GM23248 (cell line): ENCODE measurements at regions not wholly inside any gene's neighbourhood (a gene's known extent, or its start where the extent isn't known, plus 50 kb on each side); places are given as distances from the start of the nearest gene placed in this dataset.

Experiments used
- DNase-seq: peaks from one replicate; pipeline ENCODE4 v3.0.0-alpha.2; 2015
- H2AFZ ChIP-seq: fragments of 200-600 bp; sonication (generic); 2 replicates; pipeline ENCODE4 v1.6.1; 2016; ENCODE audit warnings: antibody characterized with exemption
- H3F3A ChIP-seq: fragments of 200-600 bp; sonication (generic); 2 replicates; pipeline ENCODE4 v1.6.1; 2016; ENCODE audit warnings: mild to moderate bottlenecking, antibody characterized with exemption, mixed run types; ENCODE audit not compliant: insufficient read depth
- H3K27ac ChIP-seq: fragments of 200-600 bp; sonication (generic); 2 replicates; pipeline ENCODE4 v1.5.1; 2016; ENCODE audit warnings: mild to moderate bottlenecking
- H3K27me3 ChIP-seq: fragments of 200-600 bp; sonication (generic); replicated peaks from 2 replicates; pipeline ENCODE4 v1.6.1; 2016; ENCODE audit warnings: mild to moderate bottlenecking; ENCODE audit not compliant: insufficient read depth
- H3K36me3 ChIP-seq: fragments of 200-600 bp; sonication (generic); 2 replicates; pipeline ENCODE4 v1.6.1; 2016; ENCODE audit warnings: low read depth, mild to moderate bottlenecking
- H3K4me1 ChIP-seq: fragments of 200-600 bp; sonication (generic); 2 replicates; pipeline ENCODE4 v1.6.1; 2016; ENCODE audit warnings: mild to moderate bottlenecking; ENCODE audit not compliant: insufficient read depth
- H3K4me2 ChIP-seq: fragments of 200-600 bp; sonication (generic); one replicate; pipeline ENCODE4 v1.6.1; 2016; ENCODE audit warnings: mild to moderate bottlenecking; ENCODE audit not compliant: unreplicated experiment
- H3K4me3 ChIP-seq: fragments of 200-600 bp; sonication (generic); 2 replicates; pipeline ENCODE4 v1.5.1; 2016; ENCODE audit warnings: mild to moderate bottlenecking
- H3K79me2 ChIP-seq: fragments of 200-600 bp; sonication (generic); 2 replicates; pipeline ENCODE4 v1.6.1; 2016; ENCODE audit warnings: mild to moderate bottlenecking; ENCODE audit not compliant: insufficient read depth
- H3K9ac ChIP-seq: fragments of 200-600 bp; sonication (generic); 2 replicates; pipeline ENCODE4 v1.6.1; 2016; ENCODE audit warnings: mild to moderate bottlenecking
- H3K9me2 ChIP-seq: fragments of 200-600 bp; sonication (generic); 2 replicates; pipeline ENCODE4 v1.6.1; 2016; ENCODE audit warnings: mixed run types, mild to moderate bottlenecking, moderate library complexity; ENCODE audit not compliant: insufficient read depth
- H3K9me3 ChIP-seq: fragments of 200-600 bp; sonication (generic); one replicate; pipeline ENCODE4 v1.6.1; 2017; ENCODE audit warnings: low read depth
- H4K20me1 ChIP-seq: fragments of 200-600 bp; sonication (generic); 2 replicates; pipeline ENCODE4 v1.6.0; 2016; ENCODE audit not compliant: insufficient read depth
- EZH2 ChIP-seq: fragments of 200-600 bp; sonication (generic); IDR thresholded peaks from 2 replicates; pipeline ENCODE4 v1.6.1; 2018; ENCODE audit warnings: antibody characterized with exemption, mild to moderate bottlenecking; ENCODE audit not compliant: insufficient read depth, poor library complexity, severe bottlenecking
- EZH2phosphoT487 ChIP-seq: fragments of 200-600 bp; sonication (generic); IDR thresholded peaks from 2 replicates; pipeline ENCODE4 v1.6.1; 2018; ENCODE audit warnings: antibody characterized with exemption, moderate library complexity, mild to moderate bottlenecking, low read depth; ENCODE audit not compliant: insufficient read depth
- WGBS, 2 experiments: methylation state at CpG; one replicate each; pipeline ENCODE4 v1.1.6; 2015 to 2017; ENCODE audit warnings: low lambda C conversion rate in 2 of 2, low coverage in 1 of 2; ENCODE audit errors: missing lambda C conversion rate in 2 of 2; 5-methylcytosine and 5-hydroxymethylcytosine counted together
- in situ Hi-C: fragments of 300-500 bp; cut with MboI; formaldehyde crosslinking; loops from 2 replicates; pipeline ENCODE4 v1.15.0; 2020

DNA sequence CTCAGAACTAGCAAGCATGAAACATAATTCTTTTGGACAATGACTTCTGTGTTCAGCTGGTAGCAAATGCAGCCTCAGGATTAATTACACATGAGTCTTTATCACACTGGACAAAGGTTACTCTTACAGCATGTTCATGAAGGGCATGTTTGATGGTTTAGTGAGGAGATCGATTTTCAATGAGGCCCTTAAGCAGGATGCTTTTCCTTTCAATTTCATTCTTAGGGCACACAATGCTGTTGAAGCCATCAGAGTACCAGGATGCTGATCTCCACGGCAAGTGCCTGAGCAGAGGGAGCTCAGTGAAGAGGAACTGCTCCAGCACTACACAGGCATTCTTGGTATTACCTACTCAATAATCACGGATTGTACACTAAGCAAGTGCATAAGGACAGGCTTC is 542.0 kb downstream of the SNAPC1 start:
- Histone ChIP-seq H3K9me3 (no peaks in the 10 kb centered on the region), H3K4me1 (no peaks in the 10 kb centered on the region), H3K9ac (no peak overlapping the region), H3F3A (no peaks in the 10 kb centered on the region), H2AFZ (no peak overlapping the region), H3K4me2 (no peak overlapping the region), H3K27me3 (no peaks in the 10 kb centered on the region), H3K79me2 (no peaks in the 10 kb centered on the region), H3K27ac (no peak overlapping the region), H4K20me1 (no peaks in the 10 kb centered on the region), H3K9me2 (no peaks in the 10 kb centered on the region), H3K36me3 (no peaks in the 10 kb centered on the region), H3K4me3 (no peak overlapping the region)
- WGBS, 2 experiments: 12 to 21% methylated on average over 3 of the region's 3 CpGs
- in situ Hi-C loops: no loop called here
- no peak for DNase-seq
- TF ChIP-seq EZH2 (no peak), EZH2phosphoT487 (no peak)

DNA sequence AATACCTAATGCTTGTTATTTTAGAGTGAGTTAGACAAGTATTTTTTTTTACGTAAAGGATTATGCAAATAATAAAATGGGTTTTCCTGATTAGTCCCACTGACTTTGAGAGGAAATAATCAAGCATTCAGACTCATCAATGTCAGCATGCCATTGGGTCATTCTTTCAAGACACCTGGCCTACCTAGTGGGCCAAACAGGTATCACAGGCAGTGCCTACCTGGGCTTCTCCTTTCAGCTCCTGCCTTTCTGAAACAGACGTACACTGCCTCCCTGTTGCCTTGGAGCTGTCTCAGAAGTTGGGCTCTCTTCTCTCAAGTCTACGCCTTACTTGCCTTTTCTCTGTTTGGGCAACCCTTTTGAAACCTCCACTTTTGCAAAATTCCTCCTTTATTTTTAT is 545.6 kb downstream of the SNAPC1 start:
- Histone ChIP-seq H3K36me3 (no peaks in the 10 kb centered on the region), H3K4me2 (no peak overlapping the region), H3F3A (no peaks in the 10 kb centered on the region), H3K79me2 (no peaks in the 10 kb centered on the region), H3K9me3 (no peaks in the 10 kb centered on the region), H3K27ac (no peak overlapping the region), H3K9me2 (no peaks in the 10 kb centered on the region), H3K4me1 (no peaks in the 10 kb centered on the region), H3K9ac (no peak overlapping the region), H3K4me3 (no peak overlapping the region), H2AFZ (no peak overlapping the region), H4K20me1 (no peaks in the 10 kb centered on the region), H3K27me3 (no peaks in the 10 kb centered on the region)
- 52 to 53% methylated on average over 3 of the region's 3 CpGs for WGBS, 2 experiments
- TF ChIP-seq EZH2phosphoT487: no peak
- no peak for TF ChIP-seq EZH2
- in situ Hi-C loops: no loop called here
- no peak for DNase-seq

DNA sequence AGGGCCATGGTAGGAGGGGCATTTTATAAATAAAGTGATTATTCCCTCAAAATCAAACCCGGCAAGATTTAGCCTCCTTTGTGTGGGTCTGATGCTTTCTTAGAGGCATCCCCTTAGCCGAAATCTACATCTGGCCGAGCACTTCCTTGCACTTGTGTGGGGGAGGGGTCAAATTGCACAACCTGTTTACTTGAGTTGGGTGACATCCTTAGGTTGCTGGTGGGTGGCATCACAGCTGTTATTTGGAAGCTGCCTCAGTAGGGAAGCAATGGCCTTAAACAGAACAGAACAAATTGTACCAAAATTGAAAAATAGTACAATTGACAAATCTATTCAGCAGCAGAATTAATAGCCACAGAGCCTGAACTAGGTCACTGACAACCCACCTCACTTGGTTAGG is 546.1 kb downstream of the SNAPC1 start:
- Histone ChIP-seq H3K27me3 (no peaks in the 10 kb centered on the region), H3K9ac (no peak overlapping the region), H3K27ac (no peak overlapping the region), H3K4me2 (no peak overlapping the region), H4K20me1 (no peaks in the 10 kb centered on the region), H3K4me1 (no peaks in the 10 kb centered on the region), H3K4me3 (no peak overlapping the region), H3F3A (no peaks in the 10 kb centered on the region), H3K36me3 (no peaks in the 10 kb centered on the region), H3K9me3 (no peaks in the 10 kb centered on the region), H2AFZ (no peak overlapping the region), H3K79me2 (no peaks in the 10 kb centered on the region), H3K9me2 (no peaks in the 10 kb centered on the region)
- 20 to 24% methylated on average over 3 of the region's 3 CpGs for WGBS, 2 experiments
- no peak for DNase-seq
- in situ Hi-C loops: no loop called here
- TF ChIP-seq EZH2 (no peak), EZH2phosphoT487 (no peak)

GRCh38 chr14:62308891-62309290 is 546.7 kb downstream of the SNAPC1 start:
- no peaks in the 10 kb centered on the region for H3K27me3 ChIP-seq
- in situ Hi-C loops: no loop called here
- H3K4me2 ChIP-seq: no peak overlapping the region
- no peak overlapping the region for H3K4me3 ChIP-seq
- H3F3A ChIP-seq: no peaks in the 10 kb centered on the region
- no peaks in the 10 kb centered on the region for H3K79me2 ChIP-seq
- H3K9me3 ChIP-seq: no peaks in the 10 kb centered on the region
- H3K4me1 ChIP-seq: no peaks in the 10 kb centered on the region
- H2AFZ ChIP-seq: no peak overlapping the region
- 8 to 14% methylated on average over 4 of the region's 4 CpGs for WGBS, 2 experiments
- no peak overlapping the region for H3K27ac ChIP-seq
- no peaks in the 10 kb centered on the region for H4K20me1 ChIP-seq
- TF ChIP-seq EZH2phosphoT487 (no peak), EZH2 (no peak)
- H3K36me3 ChIP-seq: no peaks in the 10 kb centered on the region
- H3K9me2 ChIP-seq: no peaks in the 10 kb centered on the region
- no peak for DNase-seq
- no peak overlapping the region for H3K9ac ChIP-seq

DNA sequence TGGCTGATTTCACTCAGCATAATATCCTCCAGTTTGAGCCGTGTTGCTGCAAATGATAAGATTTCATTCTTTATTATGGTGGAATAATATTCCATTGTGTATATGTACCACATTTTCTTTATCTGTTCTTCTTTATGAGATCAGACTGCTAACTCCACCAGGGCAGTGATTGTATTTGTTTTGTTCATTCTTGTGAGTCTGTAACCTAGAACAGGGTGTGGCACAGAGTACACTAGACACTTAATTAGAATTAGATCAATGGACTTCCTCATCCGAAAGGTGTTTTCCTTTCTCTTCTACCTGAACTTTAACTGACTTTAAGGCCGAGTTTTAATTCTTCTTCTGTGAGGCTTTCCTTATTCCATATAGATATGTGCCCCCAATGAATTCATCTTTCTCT is 551.0 kb downstream of the SNAPC1 start:
- TF ChIP-seq EZH2phosphoT487 (no peak), EZH2 (no peak)
- Histone ChIP-seq H3K4me1 (no peaks in the 10 kb centered on the region), H3K9me2 (no peaks in the 10 kb centered on the region), H2AFZ (no peak overlapping the region), H3K27me3 (no peaks in the 10 kb centered on the region), H3K4me3 (no peak overlapping the region), H3K4me2 (no peak overlapping the region), H3K9me3 (no peaks in the 10 kb centered on the region), H3K36me3 (no peaks in the 10 kb centered on the region), H4K20me1 (no peaks in the 10 kb centered on the region), H3K9ac (no peak overlapping the region), H3K79me2 (no peaks in the 10 kb centered on the region), H3F3A (no peaks in the 10 kb centered on the region), H3K27ac (no peak overlapping the region)
- in situ Hi-C loops: no loop called here
- DNase-seq: no peak
- WGBS, 2 experiments: 21 to 27% methylated on average over 3 of the region's 3 CpGs
